Breast epithelium (tissue), 3 donors: ENCODE measurements at regions not wholly inside any gene's neighbourhood (a gene's known extent, or its start where the extent isn't known, plus 50 kb on each side); places are given as distances from the start of the nearest gene placed in this dataset.

Experiments
- POLR2AphosphoS5 ChIP-seq, 3 donors: sonication (generic); formaldehyde crosslinking; IDR thresholded peaks; one replicate each; pipeline ENCODE4 v1.6.1; 2017; ENCODE audit warnings: antibody characterized with exemption in 3 of 3
- TF ChIP-seq, protein P1 (sequence below), 3 donors: fragments of 450-650 bp; IDR thresholded peaks; one replicate each; pipeline ENCODE4 v1.5.1; 2016 to 2017; ENCODE audit warnings: antibody characterized with exemption in 3 of 3, mild to moderate bottlenecking in 3 of 3, moderate library complexity in 3 of 3

- TF ChIP-seq, protein P1, sequence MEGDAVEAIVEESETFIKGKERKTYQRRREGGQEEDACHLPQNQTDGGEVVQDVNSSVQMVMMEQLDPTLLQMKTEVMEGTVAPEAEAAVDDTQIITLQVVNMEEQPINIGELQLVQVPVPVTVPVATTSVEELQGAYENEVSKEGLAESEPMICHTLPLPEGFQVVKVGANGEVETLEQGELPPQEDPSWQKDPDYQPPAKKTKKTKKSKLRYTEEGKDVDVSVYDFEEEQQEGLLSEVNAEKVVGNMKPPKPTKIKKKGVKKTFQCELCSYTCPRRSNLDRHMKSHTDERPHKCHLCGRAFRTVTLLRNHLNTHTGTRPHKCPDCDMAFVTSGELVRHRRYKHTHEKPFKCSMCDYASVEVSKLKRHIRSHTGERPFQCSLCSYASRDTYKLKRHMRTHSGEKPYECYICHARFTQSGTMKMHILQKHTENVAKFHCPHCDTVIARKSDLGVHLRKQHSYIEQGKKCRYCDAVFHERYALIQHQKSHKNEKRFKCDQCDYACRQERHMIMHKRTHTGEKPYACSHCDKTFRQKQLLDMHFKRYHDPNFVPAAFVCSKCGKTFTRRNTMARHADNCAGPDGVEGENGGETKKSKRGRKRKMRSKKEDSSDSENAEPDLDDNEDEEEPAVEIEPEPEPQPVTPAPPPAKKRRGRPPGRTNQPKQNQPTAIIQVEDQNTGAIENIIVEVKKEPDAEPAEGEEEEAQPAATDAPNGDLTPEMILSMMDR (IDR thresholded peaks at IDR 0.05) = no peak
- no peak for TF ChIP-seq POLR2AphosphoS5 (IDR thresholded peaks at IDR 0.05)
These were observed 401.1 kb upstream of the PODXL start for GRCh38 chr7:131957338-131958020.
